Heart right ventricle (tissue), 16 donors: ENCODE measurements at regions not wholly inside any gene's neighbourhood (a gene's known extent, or its start where the extent isn't known, plus 50 kb on each side); places are given as distances from the start of the nearest gene placed in this dataset.

Experiments
- ATAC-seq, 8 donors: fragments of 200-7000 bp; cut with Tn5 transposase; one replicate each; pipeline ENCODE4 v1.9.1; 2020; ENCODE audit warnings: mild to moderate bottlenecking in 8 of 8, moderate library complexity in 8 of 8, moderate number of reproducible peaks in 1 of 8
- DNase-seq, 2 donors: peaks; one replicate each; pipeline ENCODE4 v3.0.0-alpha.2; 2020
- H3K27ac ChIP-seq, 10 donors: fragments of 200-600 bp; sonication (generic) in 2 of 10; one replicate each; pipeline versions ENCODE4 v1.5.0 to v1.8.0; 2020 to 2022; ENCODE audit warnings: mild to moderate bottlenecking in 3 of 10
- H3K27me3 ChIP-seq, 7 donors: fragments of 200-600 bp; one replicate each; pipeline ENCODE4 v1.8.0; 2021 to 2022; ENCODE audit warnings: mild to moderate bottlenecking in 2 of 7
- H3K36me3 ChIP-seq, 9 donors: fragments of 200-600 bp; sonication (generic) in 1 of 9; one replicate each; pipeline versions ENCODE4 v1.5.0 to v1.8.0; 2020 to 2022; ENCODE audit warnings: mild to moderate bottlenecking in 2 of 9
- H3K4me1 ChIP-seq, 9 donors: fragments of 200-600 bp; sonication (generic) in 1 of 9; one replicate each; pipeline versions ENCODE4 v1.5.0 to v1.8.0; 2020 to 2022; ENCODE audit warnings: mild to moderate bottlenecking in 4 of 9
- H3K4me3 ChIP-seq, 10 donors: fragments of 200-600 bp; sonication (generic) in 2 of 10; one replicate each; pipeline versions ENCODE4 v1.5.0 to v1.8.0; 2020 to 2022; ENCODE audit warnings: mild to moderate bottlenecking in 7 of 10, moderate library complexity in 2 of 10
- H3K9me3 ChIP-seq, 11 donors: fragments of 200-600 bp in 10 of 11; sonication (generic) in 2 of 11; one replicate each; pipeline versions ENCODE4 v1.5.0 to v1.8.0; 2013 to 2022; ENCODE audit warnings: mild to moderate bottlenecking in 2 of 11, control low read depth in 1 of 11, moderate library complexity in 1 of 11
- CTCF ChIP-seq, 9 donors: fragments of 200-600 bp; sonication (generic) in 2 of 9; IDR thresholded peaks; one replicate each; pipeline versions ENCODE4 v1.5.0 to v1.8.0; 2021 to 2022; ENCODE audit warnings: antibody characterized with exemption in 9 of 9, mild to moderate bottlenecking in 5 of 9, moderate library complexity in 1 of 9
- WGBS, 2 donors: extraction: QIAGEN DNeasy Blood & Tissue Kit; methylation state at CpG; one replicate each; pipeline ENCODE4 v1.1.7; 2013; ENCODE audit warnings: inconsistent platforms in 1 of 2; 5-methylcytosine and 5-hydroxymethylcytosine counted together
- intact Hi-C, 10 donors: fragments of 100-400 bp; cut with DNase I; formaldehyde crosslinking; loops; one replicate each; pipeline versions ENCODE4 v1.11.1 to v1.14.2; 2022
- donor health status: Arrhythmogenic right ventricular cardiomyopathy.
- donor health status: ischemic (EF 13 %, LVEDD 7.1; RV severe dilation, severe dysfunction).
- donor health status: healthy with polysubstance abuse.
- donor health status: DM: no; HTN: yes; CAD: no.
- donor health status: DM: no; HTN: no; CAD: no.
- donor health status: ischemic (EF 25% LVEDD 6.9; RV normal size, moderate dysfunction).
- donor health status: ischemic (EF 25% LVEDD 5.7; RV mildly dilated, moderate dysfunction).
- donor health status: healthy.
- donor health status: DM: yes; HTN: yes; CAD: no.
- donor health status: Ischemic cardiomyopathy.
- donor health status: ischemic (EF 35%, LVEDD 5.7; RV mildly dilated, moderate dysfunction).
- donor health status: nonischemic (EF 11% LVEDD 7.7; RV severe dilation, severe dysfunction).
- donor health status: DM: yes; HTN: yes; CAD: no.
- donor health status: PGD.
- donor health status: ischemic (EF 29% LVEDD 5.4; RV normal size, mild dysfunction).
- donor health status: nonischemic (EF 23%, LVEDD 6.1; RV moderate dilation, normal function).

- DNase-seq = no peak
- WGBS, 2 donors = 81% methylated on average over 5 of the region's 5 CpGs
- TF ChIP-seq CTCF (IDR thresholded peaks at IDR 0.05) = no peak
- Histone ChIP-seq H3K4me3 (no peak overlapping the region), H3K27me3 (no peaks in the 10 kb centered on the region), H3K9me3 (no peaks in the 10 kb centered on the region), H3K27ac (no peak overlapping the region), H3K4me1 (no peaks in the 10 kb centered on the region), H3K36me3 (no peaks in the 10 kb centered on the region)
- ATAC-seq = no peak
- intact Hi-C loops = no loop called here
These were observed 605.1 kb upstream of the DAB2 start for GRCh38 chr5:40029711-40030495.

- DNase-seq = no peak
- intact Hi-C loops = no loop called here
- 87 to 90% methylated on average over 4 of the region's 4 CpGs for WGBS, 2 donors
These were observed 602.6 kb upstream of the DAB2 start for GRCh38 chr5:40027400-40027799.

GRCh38 chr5:40025586-40025985, 600.8 kb upstream of the DAB2 start:
- Histone ChIP-seq H3K27me3 (no peaks in the 10 kb centered on the region), H3K4me3 (no peak overlapping the region), H3K27ac (no peak overlapping the region), H3K9me3 (peaks cover 0 to 6% (median 0%) of the 10 kb centered on the region in 11 donors), H3K36me3 (no peaks in the 10 kb centered on the region), H3K4me1 (no peaks in the 10 kb centered on the region)
- WGBS, 2 donors = 70 to 75% methylated on average over 3 of the region's 3 CpGs
- ATAC-seq = no peak
- TF ChIP-seq CTCF (IDR thresholded peaks at IDR 0.05) = no peak
- intact Hi-C loops = no loop called here
- no peak for DNase-seq

More at GRCh38 chr5:40027400-40027799, 602.6 kb upstream of the DAB2 start:
- no peak for ATAC-seq
- Histone ChIP-seq H3K27me3 (no peaks in the 10 kb centered on the region), H3K36me3 (no peaks in the 10 kb centered on the region), H3K27ac (no peak overlapping the region), H3K4me3 (no peak overlapping the region), H3K4me1 (no peaks in the 10 kb centered on the region), H3K9me3 (no peaks in the 10 kb centered on the region)
- no peak for TF ChIP-seq CTCF (IDR thresholded peaks at IDR 0.05)

- no peak for TF ChIP-seq CTCF (IDR thresholded peaks at IDR 0.05)
- intact Hi-C loops = loop anchor here in 1 of 10 donors (5.0 kb wide), 1 partner anchor 665 kb away; no protein-coding TSS in a partner anchor
These were observed 597.3 kb upstream of the DAB2 start for GRCh38 chr5:40022057-40022456.

More at GRCh38 chr5:40022057-40022456, 597.3 kb upstream of the DAB2 start:
- Histone ChIP-seq H3K36me3 (no peaks in the 10 kb centered on the region), H3K9me3 (peaks cover 0 to 15% (median 0%) of the 10 kb centered on the region in 11 donors), H3K4me3 (no peak overlapping the region), H3K27me3 (no peaks in the 10 kb centered on the region), H3K27ac (no peak overlapping the region), H3K4me1 (no peaks in the 10 kb centered on the region)
- 85 to 89% methylated on average over 1 of the region's 1 CpG for WGBS, 2 donors
- DNase-seq (no peak), ATAC-seq (no peak)
